H1 (cell line): ENCODE measurements at regions not wholly inside any gene's neighbourhood (a gene's known extent, or its start where the extent isn't known, plus 50 kb on each side); places are given as distances from the start of the nearest gene placed in this dataset.
A peak's percentile ranks its signal among the peaks of the same experiment; 100 is the strongest.

Experiments used
- CTCF ChIA-PET: fragments of 300-600 bp; sonication (Branson Sonifier 250); formaldehyde crosslinking; loops from one replicate; lab custom pipeline; 2021; ENCODE audit not compliant: partially characterized antibody; lab: Charles Lee
- POLR2A ChIA-PET: fragments of 300-600 bp; sonication (Branson Sonifier 250); formaldehyde crosslinking; loops from one replicate; lab custom pipeline; 2021; ENCODE audit warnings: inconsistent platforms; ENCODE audit not compliant: partially characterized antibody; lab: Charles Lee
- DNase-seq, 2 experiments: peaks; one replicate each; pipeline versions ENCODE4 v3.0.0 to v3.0.0-alpha.2; 2010 to 2022; ENCODE audit warnings: low spot score in 2 of 2, low read depth in 1 of 2, mixed read lengths in 1 of 2
- FAIRE-seq: peaks from 2 replicates; lab custom pipeline; 2011; peaks lifted over from hg19 to GRCh38; lab: Jason Lieb, UNC
- H2AFZ ChIP-seq: 2 replicates; pipeline ENCODE4 v1.8.1; 2012; ENCODE audit warnings: low read length, inconsistent platforms
- H2AK5ac ChIP-seq: 2 replicates; pipeline ENCODE4 v1.6.1; 2013; ENCODE audit warnings: low read depth, low read length
- H2BK120ac ChIP-seq: replicated peaks from 2 replicates; pipeline ENCODE3; 2013; ENCODE audit warnings: low read depth, low read length, inconsistent platforms
- H2BK12ac ChIP-seq: 2 replicates; pipeline ENCODE4 v1.6.1; 2013; ENCODE audit warnings: low read depth, low read length
- H2BK15ac ChIP-seq: 2 replicates; pipeline ENCODE4 v1.6.1; 2013; ENCODE audit warnings: low read length
- H2BK20ac ChIP-seq: 2 replicates; pipeline ENCODE4 v1.6.1; 2013; ENCODE audit warnings: low read length
- H2BK5ac ChIP-seq: 2 replicates; pipeline ENCODE4 v1.6.1; 2013; ENCODE audit warnings: low read depth, low read length
- H3K14ac ChIP-seq: 2 replicates; pipeline ENCODE4 v1.6.1; 2013; ENCODE audit warnings: inconsistent platforms; ENCODE audit not compliant: insufficient read length
- H3K18ac ChIP-seq: 2 replicates; pipeline ENCODE4 v1.6.1; 2013; ENCODE audit warnings: low read length; ENCODE audit errors: extremely low read depth
- H3K23ac ChIP-seq: 2 replicates; pipeline ENCODE4 v1.6.1; 2013; ENCODE audit warnings: inconsistent platforms; ENCODE audit not compliant: insufficient read length
- H3K23me2 ChIP-seq: 2 replicates; pipeline ENCODE4 v1.6.1; 2013; ENCODE audit warnings: low read depth, low read length
- H3K27ac ChIP-seq: 2 replicates; pipeline ENCODE4 v1.6.1; 2011; ENCODE audit warnings: low read depth, low read length, inconsistent platforms
- H3K27me3 ChIP-seq, 4 experiments: replicated peaks in 1 of 4; 1 replicate in 1 of 4; 2 replicates in 3 of 4; pipeline versions ENCODE4 v1.6.1 to v1.8.1; 2011 to 2013; ENCODE audit warnings: low read length in 3 of 4, mild to moderate bottlenecking in 3 of 4, inconsistent platforms in 2 of 4, mixed read lengths in 2 of 4, moderate library complexity in 1 of 4; ENCODE audit not compliant: control insufficient read depth in 3 of 4, insufficient read depth in 3 of 4; ENCODE audit errors: extremely low read depth in 1 of 4
- H3K36me3 ChIP-seq, 4 experiments: 2 replicates each; pipeline versions ENCODE4 v1.6.1 to v1.8.1; 2011 to 2013; ENCODE audit warnings: mild to moderate bottlenecking in 4 of 4, low read length in 3 of 4, moderate library complexity in 2 of 4, control low read depth in 1 of 4, inconsistent platforms in 1 of 4; ENCODE audit not compliant: insufficient read depth in 4 of 4, control insufficient read depth in 2 of 4
- H3K4ac ChIP-seq: replicated peaks from 2 replicates; pipeline ENCODE3; 2013; ENCODE audit warnings: low read length, low read depth, mixed read lengths, inconsistent platforms; ENCODE audit not compliant: insufficient read length
- H3K4me1 ChIP-seq, 4 experiments: replicated peaks in 1 of 4; 1 replicate in 1 of 4; 2 replicates in 3 of 4; pipeline versions ENCODE4 v1.6.1 to v1.8.1; 2011 to 2013; ENCODE audit warnings: low read length in 3 of 4, inconsistent platforms in 2 of 4, mixed read lengths in 1 of 4; ENCODE audit not compliant: insufficient read depth in 4 of 4, control insufficient read depth in 3 of 4
- H3K4me2 ChIP-seq, 2 experiments: 2 replicates each; pipeline versions ENCODE4 v1.6.1 to v1.8.1; 2011 to 2013; ENCODE audit warnings: low read depth in 2 of 2, low read length in 2 of 2, control low read depth in 1 of 2, inconsistent platforms in 1 of 2, mild to moderate bottlenecking in 1 of 2; ENCODE audit not compliant: insufficient read depth in 1 of 2
- H3K4me3 ChIP-seq, 4 experiments: fragments of 200-600, 300-600 bp in 1 of 4; sonication (generic), shearing (Covaris generic), sonication (Bioruptor Twin) in 1 of 4; 2 replicates each; pipeline versions ENCODE4 v1.5.1 to v1.8.1; 2011 to 2016; ENCODE audit warnings: low read length in 4 of 4, low read depth in 3 of 4, control low read depth in 2 of 4, inconsistent platforms in 2 of 4, mild to moderate bottlenecking in 2 of 4, mixed read lengths in 1 of 4, moderate library complexity in 1 of 4; ENCODE audit not compliant: insufficient read depth in 2 of 4; ENCODE audit errors: extremely low read depth in 1 of 4
- H3K56ac ChIP-seq: replicated peaks from 2 replicates; pipeline ENCODE3; 2013; ENCODE audit warnings: low read depth, mild to moderate bottlenecking, mixed read lengths, low read length, inconsistent platforms; ENCODE audit not compliant: insufficient read length
- H3K79me1 ChIP-seq: 2 replicates; pipeline ENCODE4 v1.6.1; 2013; ENCODE audit warnings: low read depth, low read length, control low read depth
- H3K79me2 ChIP-seq, 2 experiments: 2 replicates each; pipeline versions ENCODE4 v1.6.1 to v1.8.1; 2012 to 2013; ENCODE audit warnings: low read length in 2 of 2, mild to moderate bottlenecking in 2 of 2, inconsistent platforms in 1 of 2; ENCODE audit not compliant: insufficient read depth in 2 of 2, control insufficient read depth in 1 of 2
- H3K9ac ChIP-seq, 4 experiments: replicated peaks in 1 of 4; 1 replicate in 1 of 4; 2 replicates in 3 of 4; pipeline versions ENCODE4 v1.6.1 to v1.8.1; 2011 to 2013; ENCODE audit warnings: low read depth in 3 of 4, low read length in 3 of 4, control low read depth in 2 of 4, mild to moderate bottlenecking in 2 of 4, moderate library complexity in 2 of 4, inconsistent platforms in 1 of 4; ENCODE audit errors: extremely low read depth in 1 of 4
- H3K9me3 ChIP-seq, 2 experiments: 2 replicates each; pipeline versions ENCODE4 v1.6.1 to v1.8.1; 2012 to 2013; ENCODE audit warnings: mild to moderate bottlenecking in 2 of 2, moderate library complexity in 2 of 2, control low read depth in 1 of 2, inconsistent platforms in 1 of 2, low read depth in 1 of 2, low read length in 1 of 2, mixed read lengths in 1 of 2; ENCODE audit not compliant: insufficient read depth in 2 of 2
- H4K20me1 ChIP-seq, 2 experiments: replicated peaks in 1 of 2; 2 replicates each; pipeline versions ENCODE3 to v1.8.1; 2011 to 2013; ENCODE audit warnings: inconsistent platforms in 2 of 2, low read length in 2 of 2, mild to moderate bottlenecking in 1 of 2; ENCODE audit not compliant: insufficient read depth in 2 of 2, control insufficient read depth in 1 of 2
- H4K5ac ChIP-seq: 2 replicates; pipeline ENCODE4 v1.6.1; 2013; ENCODE audit warnings: low read length, low read depth, mixed read lengths, inconsistent platforms; ENCODE audit not compliant: insufficient read length
- H4K8ac ChIP-seq: 2 replicates; pipeline ENCODE4 v1.8.0; 2013; ENCODE audit warnings: mild to moderate bottlenecking, moderate library complexity, low read length, inconsistent platforms; ENCODE audit not compliant: insufficient read depth; ENCODE audit errors: extremely low read depth
- H4K91ac ChIP-seq: replicated peaks from 2 replicates; pipeline ENCODE3; 2013; ENCODE audit warnings: low read length, mixed read lengths, inconsistent platforms; ENCODE audit not compliant: insufficient read length
- BACH1 ChIP-seq: IDR thresholded peaks from 2 replicates; pipeline ENCODE4 v1.6.1; 2012; ENCODE audit warnings: low read length, improper control_type of control experiment
- HDAC6 ChIP-seq: IDR thresholded peaks from one replicate; pipeline ENCODE4 v1.7.1; 2012; ENCODE audit warnings: low read depth, mild to moderate bottlenecking, inconsistent platforms, low read length, moderate library complexity
- NANOG ChIP-seq: IDR thresholded peaks from 2 replicates; pipeline ENCODE4 v1.6.1; 2011; ENCODE audit warnings: low read length, low read depth, mild to moderate bottlenecking, inconsistent platforms; ENCODE audit not compliant: insufficient read depth, poor library complexity, severe bottlenecking
- SIN3A ChIP-seq, 2 experiments: IDR thresholded peaks in 1 of 2; conservative IDR thresholded peaks in 1 of 2; 2 replicates each; pipeline ENCODE4 v1.6.1; 2011 to 2012; ENCODE audit warnings: low read length in 2 of 2, improper control_type of control experiment in 1 of 2, low read depth in 1 of 2, mild to moderate bottlenecking in 1 of 2
- TCF12 ChIP-seq: IDR thresholded peaks from 2 replicates; pipeline ENCODE4 v1.6.1; 2011; ENCODE audit warnings: low read depth, mild to moderate bottlenecking, low read length
- WGBS, 2 experiments: shearing (Covaris generic) in 1 of 2; methylation state at CpG; one replicate each; pipeline versions ENCODE4 v1.1.6 to v1.1.7; 2013 to 2015; ENCODE audit warnings: low lambda C conversion rate in 2 of 2, mixed read lengths in 2 of 2, inconsistent platforms in 1 of 2, low coverage in 1 of 2, missing lambda C conversion rate in 1 of 2; ENCODE audit not compliant: insufficient replicate concordance in 2 of 2, insufficient coverage in 1 of 2, insufficient read length in 1 of 2; ENCODE audit errors: extremely low coverage in 1 of 2, missing lambda C conversion rate in 1 of 2; 5-methylcytosine and 5-hydroxymethylcytosine counted together

DNA sequence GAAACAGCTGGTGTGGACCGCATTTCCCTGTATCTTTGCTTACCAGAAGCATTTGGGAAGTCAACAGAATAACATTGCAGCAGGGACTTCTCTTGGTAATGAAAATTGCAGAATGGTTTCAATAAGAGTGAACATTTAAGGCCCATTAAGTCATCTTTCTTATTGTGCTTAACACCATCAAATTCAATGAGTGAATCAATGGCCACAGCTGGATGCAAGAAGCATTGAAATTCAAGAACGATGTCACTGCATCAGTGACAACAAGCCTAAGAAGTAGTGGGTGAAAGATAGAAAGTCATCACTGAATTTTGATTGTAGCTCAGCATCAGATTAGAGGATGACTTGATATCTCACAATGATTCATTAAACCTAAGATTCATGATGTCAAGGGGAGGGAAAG lies 93.9 kb upstream of the GPM6A start:
- Histone ChIP-seq H3K18ac (no peak overlapping the region), H3K23ac (no peak overlapping the region), H3K27me3 (no peaks in the 10 kb centered on the region), H2BK12ac (no peak overlapping the region), H2AFZ (no peak overlapping the region), H3K79me1 (no peaks in the 10 kb centered on the region), H3K4me3 (no peak overlapping the region), H4K8ac (no peak overlapping the region), H4K5ac (no peak overlapping the region), H3K56ac (no peak overlapping the region), H2BK15ac (no peak overlapping the region), H3K9me3 (no peaks in the 10 kb centered on the region), H3K9ac (no peak overlapping the region), H3K14ac (no peak overlapping the region), H2BK20ac (no peak overlapping the region), H2BK120ac (no peak overlapping the region), H2AK5ac (no peak overlapping the region), H3K4ac (no peak overlapping the region), H3K23me2 (no peaks in the 10 kb centered on the region), H3K4me1 (peaks cover 0 to 6% (median 0%) of the 10 kb centered on the region in 4 experiments; a peak in 2 of 7 replicates), H3K27ac (no peak overlapping the region), H4K20me1 (no peaks in the 10 kb centered on the region), H4K91ac (no peak overlapping the region), H3K79me2 (no peaks in the 10 kb centered on the region), H3K4me2 (no peak overlapping the region), H3K36me3 (no peaks in the 10 kb centered on the region), H2BK5ac (no peak overlapping the region)
- 66% methylated on average over 2 of the region's 2 CpGs; no CpG with 5 or more reads in 1 of the 2 experiments for WGBS, 2 experiments
- FAIRE-seq (no peak), DNase-seq (no peak)
- peak; percentile 75 for TF ChIP-seq NANOG
- TF ChIP-seq SIN3A (conservative IDR thresholded peaks at IDR 0.05 in 1 of 2, IDR thresholded peaks at IDR 0.05 in 1 of 2; ENCODE audit: low read depth in 1 of 2, low read length in 2 of 2): no peak
- no peak for TF ChIP-seq TCF12
- TF ChIP-seq BACH1: no peak
- no peak for TF ChIP-seq HDAC6
- ChIA-PET CTCF (no interaction called here), POLR2A (interaction anchor here (1.5 kb wide), 1 partner anchor 9 kb away, joined by 4 read pairs; no protein-coding TSS in a partner anchor)
